GM19239 (cell line): ENCODE measurements at regions not wholly inside any gene's neighbourhood (a gene's known extent, or its start where the extent isn't known, plus 50 kb on each side); places are given as distances from the start of the nearest gene placed in this dataset.

Experiments used
- DNase-seq: peaks from one replicate; pipeline ENCODE4 v3.0.0; 2011; ENCODE audit warnings: low spot score; ENCODE audit not compliant: insufficient read length
- FAIRE-seq: peaks from 2 replicates; lab custom pipeline; 2011; peaks lifted over from hg19 to GRCh38; lab: Jason Lieb, UNC

- no peak for FAIRE-seq
- no peak for DNase-seq
These were observed 56.0 kb upstream of the OR5AK2 start for GRCh38 chr11:56932572-56933220.

DNA sequence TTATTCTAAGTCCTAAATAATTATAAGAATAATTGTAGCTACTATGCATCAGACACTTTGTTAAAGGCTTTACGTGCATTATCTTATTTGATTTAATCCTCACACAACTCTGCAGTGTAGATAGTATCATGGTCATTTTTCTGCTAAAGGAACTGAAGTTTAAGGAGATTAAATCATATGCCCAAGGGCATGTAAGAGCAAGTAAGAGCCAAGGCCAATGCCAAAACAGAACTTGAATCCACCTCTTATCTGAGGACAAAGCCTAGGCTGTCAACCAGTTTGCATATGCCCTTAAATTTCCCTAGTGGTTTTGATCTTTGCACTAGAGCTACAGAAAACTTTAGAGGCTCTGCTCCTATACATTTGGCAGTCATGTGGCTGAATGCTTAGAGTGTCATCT is 65.6 kb upstream of the OR5AK2 start:
- DNase-seq (no peak), FAIRE-seq (no peak)

GRCh38 chr11:56922421-56922820 is 66.3 kb upstream of the OR5AK2 start:
- FAIRE-seq, result no peak

GRCh38 chr11:56917708-56918400 is 70.9 kb upstream of the OR5AK2 start:
- no peak for DNase-seq
- FAIRE-seq, result no peak

More at GRCh38 chr11:56922421-56922820, 66.3 kb upstream of the OR5AK2 start:
- no peak for DNase-seq

DNA sequence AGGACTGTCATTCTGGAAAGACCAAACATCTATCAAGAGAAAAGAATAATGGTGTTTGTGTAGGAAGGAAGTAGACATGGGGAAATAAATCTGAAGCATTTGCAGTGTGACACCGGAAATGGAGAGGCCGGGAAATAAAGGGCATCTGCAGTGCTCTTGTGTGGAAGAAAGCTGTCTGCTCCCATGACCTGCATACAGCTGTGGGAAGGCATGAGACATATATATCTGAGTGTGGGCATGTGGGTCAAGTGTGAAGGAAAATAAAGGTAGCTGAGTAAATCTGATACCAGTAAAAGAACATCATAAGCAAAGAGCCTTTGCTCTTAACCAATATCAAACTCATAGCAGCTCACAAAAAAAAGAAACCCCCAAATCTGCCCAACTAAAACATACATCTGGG is 72.1 kb upstream of the OR5AK2 start:
- FAIRE-seq, result no peak

GRCh38 chr11:56916162-56916561 is 72.6 kb upstream of the OR5AK2 start:
- FAIRE-seq, result no peak
- DNase-seq, result no peak

More for the DNA sequence above, 72.1 kb upstream of the OR5AK2 start:
- no peak for DNase-seq

DNA sequence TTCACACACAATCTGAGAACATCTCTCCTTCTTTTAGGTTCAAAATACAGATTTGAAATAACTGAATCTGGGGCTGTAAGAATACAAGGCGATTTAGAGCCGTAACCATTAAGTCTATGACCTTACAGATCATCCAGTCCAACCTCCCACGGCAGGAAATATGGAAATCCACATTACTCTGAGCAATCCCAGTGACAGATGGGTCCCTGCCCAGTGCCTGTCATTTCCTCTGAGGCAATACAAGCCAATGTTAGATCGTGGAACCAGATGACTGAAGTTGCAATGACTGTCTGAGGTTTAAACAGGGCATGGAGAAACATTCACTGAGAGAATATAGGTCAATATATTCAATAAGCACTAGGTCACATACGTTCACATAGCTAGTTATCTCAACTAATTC is 77.4 kb upstream of the OR5AK2 start:
- no peak for DNase-seq
- FAIRE-seq, result no peak

DNA sequence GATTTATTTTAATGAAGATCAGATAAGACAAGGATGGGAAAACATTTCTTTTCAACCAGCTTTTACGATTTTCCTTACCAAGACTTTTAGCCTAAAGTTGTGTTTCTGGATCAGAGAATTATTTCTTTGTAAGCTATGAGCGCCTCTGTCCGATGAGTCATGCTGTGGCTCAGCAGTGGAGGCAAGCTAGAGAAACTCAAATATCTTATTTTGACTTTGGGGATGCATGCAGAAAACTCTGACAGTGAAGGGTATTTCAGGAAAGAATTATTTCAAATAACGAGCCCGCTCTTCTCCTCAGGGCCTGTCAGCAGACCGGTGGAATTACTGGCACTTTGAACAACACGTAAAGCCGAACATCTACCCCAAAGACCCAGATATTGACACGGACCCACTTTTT is 77.9 kb upstream of the OR5AK2 start:
- no peak for FAIRE-seq
- DNase-seq, result no peak

GRCh38 chr11:56910046-56910773 is 78.5 kb upstream of the OR5AK2 start:
- FAIRE-seq (no peak), DNase-seq (no peak)

- DNase-seq, result no peak
- no peak for FAIRE-seq
These were observed 79.2 kb upstream of the OR5AK2 start for GRCh38 chr11:56909563-56909962.

DNA sequence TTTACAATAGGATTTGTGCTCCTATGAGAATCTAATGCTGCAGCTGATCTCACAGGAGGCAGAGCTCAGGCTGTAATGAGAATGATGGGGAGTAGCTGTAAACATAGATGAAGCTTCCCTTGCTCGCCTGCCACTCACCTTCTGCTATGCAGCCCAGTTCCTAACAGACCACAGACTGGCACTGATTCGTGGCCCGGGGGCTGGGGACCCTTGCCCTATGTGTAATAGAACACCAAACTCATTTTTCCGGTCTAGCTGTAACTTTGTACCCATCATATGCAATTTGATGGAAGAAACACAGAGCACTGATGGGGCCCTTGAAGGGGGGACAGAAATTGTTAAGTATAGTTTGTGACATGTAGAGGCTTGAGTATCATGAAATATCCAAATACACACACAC is 79.6 kb upstream of the OR5AK2 start:
- no peak for FAIRE-seq
- DNase-seq, result no peak

- FAIRE-seq, result no peak
- DNase-seq, result no peak
These were observed 82.0 kb upstream of the OR5AK2 start for GRCh38 chr11:56906683-56907148.

DNA sequence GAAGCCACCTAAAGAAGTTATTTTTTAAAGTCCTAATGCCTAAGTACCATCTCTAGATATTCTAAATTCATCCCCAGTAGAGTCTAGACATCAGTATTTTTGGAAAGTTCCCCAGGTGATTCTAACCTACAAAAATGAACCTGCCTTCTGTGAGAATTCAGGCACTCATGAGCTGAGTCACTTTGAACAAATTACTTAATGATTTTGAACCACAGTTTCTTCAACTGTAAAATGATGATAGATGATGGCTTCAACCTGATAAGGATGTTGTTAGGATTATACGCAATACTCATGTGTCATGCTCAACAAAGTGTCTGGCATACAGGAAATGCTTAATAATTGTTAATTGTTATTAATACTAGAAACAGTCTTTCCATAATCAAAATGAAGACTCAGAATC is 82.8 kb upstream of the OR5AK2 start:
- DNase-seq, result no peak
- FAIRE-seq, result no peak

DNA sequence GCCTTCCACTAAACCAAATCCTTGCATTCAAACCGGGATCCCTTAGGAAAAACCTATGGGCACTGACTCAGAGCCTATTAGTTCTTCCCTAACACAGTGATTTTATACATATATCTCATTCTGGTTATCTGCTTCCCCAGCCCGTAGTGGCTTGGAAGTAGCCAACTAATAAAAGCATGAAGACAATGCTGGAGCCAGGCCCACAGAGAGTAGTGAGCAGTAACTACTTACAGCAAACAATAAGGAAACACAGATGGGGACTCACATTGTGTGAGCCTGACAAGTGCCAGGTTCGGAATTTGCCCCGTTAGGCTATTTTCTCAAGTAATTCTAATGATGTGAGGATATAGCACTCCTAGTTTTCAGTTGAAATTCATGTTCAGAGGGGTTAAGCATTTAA is 83.3 kb upstream of the OR5AK2 start:
- FAIRE-seq, result no peak
- no peak for DNase-seq

DNA sequence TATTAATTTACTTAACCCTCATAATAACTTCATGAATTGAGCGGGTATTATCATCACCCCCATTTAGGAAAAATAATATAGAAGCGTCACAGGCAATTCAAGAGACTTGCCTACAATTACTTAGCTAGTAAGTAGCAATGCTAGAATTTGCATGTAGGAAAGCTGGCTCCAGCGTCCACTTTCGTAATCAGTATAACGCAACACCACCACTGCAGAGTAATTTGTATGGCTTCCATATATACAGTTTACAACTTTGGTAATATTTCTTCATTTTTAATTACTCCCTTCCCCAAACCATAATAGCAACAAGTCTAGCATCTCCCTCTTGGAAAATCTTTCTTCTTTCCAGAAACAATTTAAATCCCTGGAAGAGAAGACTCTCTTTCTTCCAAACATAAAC is 89.9 kb upstream of the OR5AK2 start:
- no peak for DNase-seq
- no peak for FAIRE-seq

DNA sequence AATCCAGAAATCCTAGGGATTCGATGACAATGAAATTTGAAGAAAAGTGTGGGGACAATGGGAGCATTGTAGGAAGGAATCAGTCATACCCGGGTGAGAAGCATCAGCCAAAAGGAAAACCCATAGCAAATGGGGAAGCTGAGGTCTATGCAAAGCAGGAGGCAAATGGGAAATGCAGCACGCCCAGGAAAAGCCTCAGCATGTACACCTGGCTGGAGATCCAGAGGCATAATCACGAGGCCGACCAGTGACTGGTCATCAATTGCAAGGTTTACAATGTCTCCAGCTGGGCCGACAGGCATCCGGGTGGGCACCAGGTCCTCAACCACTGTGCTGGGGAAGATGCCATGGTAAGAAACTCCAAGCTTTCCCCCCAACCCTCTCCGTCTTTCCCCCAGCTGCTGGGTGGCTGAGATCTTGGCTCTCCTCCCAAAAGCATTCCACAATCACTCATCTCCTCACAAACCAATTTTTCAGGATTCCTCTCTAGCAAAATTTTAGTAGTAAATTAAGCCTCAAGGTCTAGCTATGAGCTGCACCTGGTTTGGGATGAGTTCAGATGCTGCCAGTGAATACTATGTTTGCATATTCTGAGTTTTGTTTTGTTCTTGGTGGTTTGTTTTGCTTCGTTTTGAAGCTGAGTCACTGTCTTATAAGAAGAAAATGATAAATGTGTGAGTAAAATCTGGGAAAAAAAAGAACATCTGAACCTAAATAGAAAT is 98.0 kb upstream of the OR5AK2 start:
- no peak for DNase-seq

DNA sequence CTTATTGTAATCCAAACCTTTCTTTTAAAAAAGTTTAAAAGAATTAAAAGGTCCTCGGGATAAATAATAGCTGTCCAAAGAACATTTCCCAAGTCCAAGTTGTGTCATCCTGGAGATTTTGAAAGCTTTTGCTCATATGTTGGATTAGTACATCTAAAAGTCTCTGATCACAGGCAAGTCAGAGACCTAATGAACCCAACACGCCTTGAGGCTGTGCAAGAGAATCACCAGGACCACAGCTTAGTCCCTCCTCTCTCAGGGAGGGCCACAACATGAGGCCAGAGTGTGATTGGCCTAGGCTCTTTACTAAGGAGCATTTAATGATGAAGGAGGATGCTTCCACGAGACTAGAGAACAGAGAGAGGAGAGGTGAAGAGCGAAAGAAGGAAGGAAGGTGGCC is 98.7 kb upstream of the OR5AK2 start:
- FAIRE-seq (no peak), DNase-seq (no peak)

More for the DNA sequence above, 98.0 kb upstream of the OR5AK2 start:
- FAIRE-seq, result no peak

DNA sequence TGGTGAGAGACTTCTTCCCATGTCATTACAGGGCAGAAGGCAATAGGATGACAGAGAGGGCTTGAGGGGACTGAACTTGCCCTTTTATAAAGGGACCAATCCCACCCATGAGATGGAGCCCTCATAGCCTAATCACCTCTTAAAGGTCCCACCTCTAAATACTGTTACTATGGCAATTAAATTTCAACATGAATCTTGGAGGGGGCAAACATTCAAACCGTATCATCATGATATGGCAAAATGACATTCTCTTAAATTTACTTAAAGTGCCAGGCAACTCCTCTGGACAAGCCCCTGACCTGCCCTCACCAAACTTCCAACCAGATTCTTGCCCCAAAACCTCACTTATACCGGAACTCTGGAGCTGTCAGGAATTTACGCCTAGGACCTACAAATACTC is 100.8 kb upstream of the OR5AK2 start:
- FAIRE-seq (no peak), DNase-seq (no peak)

DNA sequence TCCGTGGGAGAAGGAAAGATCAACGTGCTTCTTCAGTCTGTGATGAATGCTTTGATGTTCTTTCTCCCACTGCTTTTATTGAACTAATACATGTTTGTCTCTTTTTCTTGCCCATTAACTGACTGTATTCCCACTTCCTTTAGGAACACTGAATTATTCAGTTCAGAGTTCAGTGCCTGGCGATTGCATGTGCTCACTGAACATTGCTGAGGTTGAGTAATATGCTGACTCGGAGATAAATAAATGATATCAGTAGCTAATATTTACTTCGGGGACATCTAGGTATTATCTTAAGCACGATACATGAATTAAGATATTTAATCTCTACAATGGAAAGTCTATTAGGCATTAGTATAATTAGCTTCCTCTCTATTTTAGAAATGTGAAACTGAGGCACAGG is 102.3 kb upstream of the OR5AK2 start:
- FAIRE-seq (no peak), DNase-seq (no peak)

DNA sequence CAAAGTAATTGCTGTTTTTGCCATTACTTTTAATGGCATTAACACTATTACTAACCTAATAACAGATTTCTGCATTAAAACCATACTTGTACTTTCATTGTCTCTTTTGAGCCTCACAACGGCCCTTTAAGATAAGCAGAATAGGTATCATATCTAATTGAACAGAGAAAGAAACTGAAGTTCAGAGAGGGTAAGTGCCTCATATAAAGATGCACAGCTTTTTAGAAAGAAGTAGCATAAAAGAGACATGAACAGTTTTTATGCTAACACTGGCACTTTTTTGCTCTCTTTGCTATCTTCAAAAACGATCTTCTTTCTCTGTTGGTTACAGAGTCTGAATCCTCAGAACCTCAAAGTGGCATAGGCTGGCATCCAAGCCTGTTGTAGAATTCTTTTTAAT is 102.9 kb upstream of the OR5AK2 start:
- FAIRE-seq (no peak), DNase-seq (no peak)

GRCh38 chr11:56885177-56885576 is 103.5 kb upstream of the OR5AK2 start:
- DNase-seq (no peak), FAIRE-seq (no peak)
